HG03575 (cell line): ENCODE measurements at regions not wholly inside any gene's neighbourhood (a gene's known extent, or its start where the extent isn't known, plus 50 kb on each side); places are given as distances from the start of the nearest gene placed in this dataset.

Experiments
- ATAC-seq: cut with Tn5 transposase; IDR thresholded peaks from one replicate; pipeline ENCODE4 v1.9.1; 2021; ENCODE audit not compliant: unreplicated experiment, insufficient number of reproducible peaks, low FRiP score; ENCODE audit errors: extremely low read depth

- ATAC-seq = no peak
These were observed 51.1 kb upstream of the ZNF236 start for GRCh38 chr18:76771192-76771799.

DNA sequence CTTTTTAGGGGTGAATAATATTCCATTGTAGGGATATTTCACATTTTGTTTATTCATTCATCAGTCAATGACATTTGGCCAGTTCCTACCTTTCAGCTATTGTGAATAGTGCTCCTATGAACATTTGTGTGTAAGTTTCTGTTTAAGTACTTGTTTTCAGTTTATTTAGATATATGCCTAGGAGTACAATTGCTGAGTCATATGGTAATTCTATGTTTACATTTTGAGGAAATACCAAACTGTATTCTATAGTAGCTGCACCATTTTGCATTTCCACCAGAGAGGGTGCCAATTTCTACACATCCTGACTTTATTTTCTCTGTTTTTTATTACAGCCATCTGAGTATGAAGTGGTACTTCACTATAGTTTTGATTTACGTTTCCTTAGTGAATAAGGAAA is 54.4 kb upstream of the ZNF236 start:
- ATAC-seq = no peak

GRCh38 chr18:76766429-76766828 is 55.9 kb upstream of the ZNF236 start:
- no peak for ATAC-seq

- ATAC-seq = no peak
These were observed 56.7 kb upstream of the ZNF236 start for GRCh38 chr18:76765649-76766048.

GRCh38 chr18:76764291-76764901 is 58.0 kb upstream of the ZNF236 start:
- ATAC-seq = no peak

DNA sequence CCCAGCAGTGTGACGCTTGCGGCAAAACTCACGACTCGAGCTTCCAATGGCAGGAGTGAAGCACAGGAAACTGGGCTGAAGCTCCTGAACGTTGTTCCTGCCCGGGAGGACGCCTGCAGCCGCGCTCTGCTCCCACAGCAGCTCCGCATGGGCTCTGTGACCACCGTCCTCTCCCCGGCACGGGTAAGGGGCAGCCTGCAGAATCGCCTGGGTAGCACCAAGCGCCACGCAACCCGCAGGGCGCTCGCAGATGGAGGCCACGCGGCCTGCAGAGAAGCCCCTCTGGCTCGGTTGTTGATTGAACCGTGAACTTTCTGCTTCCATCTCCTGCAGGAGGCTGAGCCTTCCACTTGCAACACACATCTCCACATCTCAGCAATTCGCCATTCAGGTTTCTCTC is 63.3 kb upstream of the ZNF236 start:
- no peak for ATAC-seq

DNA sequence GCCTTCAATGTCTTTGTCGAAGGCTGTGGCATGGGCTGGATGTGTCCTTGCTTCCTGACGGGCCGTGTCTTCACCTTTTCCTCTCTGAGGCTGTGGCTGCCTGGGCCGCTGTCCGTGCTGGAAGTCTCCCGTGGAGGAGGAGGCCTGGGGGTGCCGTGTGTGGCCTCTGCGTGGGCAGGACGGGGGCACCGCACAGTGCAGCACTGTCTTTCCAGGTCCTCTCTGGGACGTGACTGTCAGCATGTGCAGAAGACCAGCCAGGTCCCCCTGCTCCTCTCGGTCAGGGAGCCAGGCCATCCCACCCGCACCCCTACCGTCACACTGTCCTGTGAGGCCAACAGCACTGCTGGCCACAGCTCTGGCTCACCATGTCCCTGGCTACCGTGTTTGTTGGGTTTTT is 64.4 kb upstream of the ZNF236 start:
- ATAC-seq = no peak

- no peak for ATAC-seq
These were observed 65.0 kb upstream of the ZNF236 start for GRCh38 chr18:76757335-76757734.

DNA sequence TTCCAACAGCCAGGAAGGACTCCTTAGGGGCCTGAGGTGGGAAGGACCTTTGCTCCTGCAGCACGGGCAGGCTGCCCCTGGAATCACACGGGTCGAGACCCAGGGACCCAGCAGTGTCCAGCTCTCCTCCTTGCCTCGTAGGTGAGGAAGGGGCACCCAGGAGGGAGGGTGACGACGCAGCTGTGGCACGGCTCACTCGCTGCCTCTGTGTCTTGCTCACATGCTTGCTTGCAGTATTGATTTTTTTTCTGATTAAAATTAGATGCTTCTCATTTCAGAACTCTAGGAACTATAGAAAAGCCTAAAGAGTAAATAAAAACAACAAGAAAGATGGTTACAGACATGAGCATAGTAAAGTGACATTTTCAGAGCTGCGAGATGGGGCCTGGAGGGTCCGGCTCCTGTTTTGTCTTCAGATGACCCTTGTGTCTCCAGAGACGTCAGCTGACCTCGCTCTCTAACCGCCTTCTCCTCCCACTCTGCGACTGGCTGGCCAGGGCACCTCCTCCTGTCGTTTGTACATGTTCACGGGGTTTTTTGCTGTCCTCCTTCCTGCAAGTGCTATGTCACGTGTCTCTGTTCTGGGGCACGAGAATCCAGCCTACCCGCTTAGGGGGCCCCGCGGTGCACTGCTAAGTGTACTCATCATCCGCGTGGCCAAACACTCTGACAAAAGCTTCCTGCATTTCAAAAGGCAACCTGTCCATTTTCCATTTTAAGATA is 65.7 kb upstream of the ZNF236 start:
- no peak for ATAC-seq

GRCh38 chr18:76754351-76754750 is 68.0 kb upstream of the ZNF236 start:
- ATAC-seq = no peak

DNA sequence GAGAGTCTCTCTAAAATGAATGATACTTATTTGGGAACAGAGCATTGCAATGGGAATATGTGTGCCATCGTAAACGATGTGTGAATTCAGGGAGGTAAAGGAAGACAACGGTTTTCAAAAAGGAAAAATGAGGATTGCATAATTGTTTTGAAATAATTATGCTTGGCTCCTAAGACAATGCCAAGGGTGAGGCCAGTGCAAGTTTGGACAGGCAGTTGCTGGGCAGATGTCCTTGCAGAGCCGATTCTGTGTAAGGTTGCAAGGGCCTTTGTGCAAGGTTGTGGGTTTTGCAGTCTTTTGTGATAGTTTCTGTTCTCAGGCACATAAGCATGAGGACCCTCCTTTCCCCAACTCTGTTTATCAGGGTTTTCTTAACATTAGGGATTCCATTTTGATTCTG is 70.0 kb upstream of the ZNF236 start:
- no peak for ATAC-seq

DNA sequence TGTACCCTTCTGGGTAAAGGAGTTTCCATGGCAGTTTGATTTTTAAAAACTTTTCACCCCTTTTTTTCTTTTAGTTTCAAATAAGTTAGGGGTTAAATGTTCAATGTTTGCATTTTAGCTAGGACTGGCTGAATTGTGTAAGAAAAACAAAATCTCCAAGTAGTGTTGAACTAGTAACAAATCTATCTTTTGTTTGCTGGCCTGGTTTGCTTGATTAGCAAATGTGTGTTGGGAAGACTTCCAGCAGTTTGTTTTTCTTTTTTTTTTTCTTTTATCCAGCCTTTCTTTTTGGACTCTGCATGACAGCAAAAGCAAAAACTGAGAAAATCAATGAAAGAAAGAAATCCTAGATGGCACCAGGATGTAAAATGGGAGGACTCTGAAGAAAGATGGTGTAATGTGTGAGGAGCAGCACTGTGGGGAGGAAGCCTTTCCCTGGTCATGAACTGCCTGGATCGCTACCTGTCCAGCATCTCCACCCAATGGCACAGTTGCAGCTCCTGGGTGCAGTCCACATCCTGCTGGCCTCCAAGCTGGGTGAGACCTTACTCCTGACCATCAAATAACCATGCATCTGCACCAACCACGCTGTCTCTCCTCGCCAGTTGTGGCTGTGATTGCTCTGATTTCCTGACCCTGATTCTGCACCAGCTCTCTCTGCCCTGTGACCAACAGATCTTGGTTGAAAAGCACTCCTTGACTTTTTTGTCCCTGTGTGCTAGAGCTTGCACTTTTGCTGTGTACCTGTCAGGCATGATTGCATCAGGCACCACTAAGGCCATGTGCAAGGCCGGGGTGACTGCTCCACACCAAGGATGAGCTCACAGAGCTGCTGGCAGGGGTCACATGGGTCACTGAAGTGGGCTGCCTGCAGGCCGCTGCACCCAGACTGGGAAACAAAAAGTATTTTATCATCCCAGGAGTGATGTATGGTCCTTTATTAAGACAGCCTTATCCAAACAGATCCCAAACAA is 71.2 kb upstream of the ZNF236 start:
- no peak for ATAC-seq

GRCh38 chr18:76750269-76750668 is 72.1 kb upstream of the ZNF236 start:
- ATAC-seq = no peak

DNA sequence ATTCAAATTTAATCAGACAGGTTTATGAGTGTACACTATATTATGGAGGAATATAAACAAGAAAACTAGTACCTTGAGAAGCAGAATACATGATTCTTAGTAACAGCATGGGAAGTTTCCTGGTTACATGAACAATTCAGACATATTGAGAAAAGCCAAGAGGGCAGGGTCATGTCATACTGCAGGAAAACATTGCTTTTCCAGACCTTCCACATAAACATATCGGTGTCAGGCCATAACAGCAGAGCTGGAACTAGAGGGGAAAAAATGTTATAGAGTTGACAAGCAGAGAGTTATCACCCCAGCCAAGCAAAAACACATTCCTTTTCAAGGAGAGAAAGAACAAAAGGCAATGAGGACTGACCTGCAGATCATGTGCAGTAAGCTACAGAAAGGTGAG is 74.7 kb upstream of the ZNF236 start:
- no peak for ATAC-seq

- ATAC-seq = no peak
These were observed 81.0 kb upstream of the ZNF236 start for GRCh38 chr18:76741346-76741745.

DNA sequence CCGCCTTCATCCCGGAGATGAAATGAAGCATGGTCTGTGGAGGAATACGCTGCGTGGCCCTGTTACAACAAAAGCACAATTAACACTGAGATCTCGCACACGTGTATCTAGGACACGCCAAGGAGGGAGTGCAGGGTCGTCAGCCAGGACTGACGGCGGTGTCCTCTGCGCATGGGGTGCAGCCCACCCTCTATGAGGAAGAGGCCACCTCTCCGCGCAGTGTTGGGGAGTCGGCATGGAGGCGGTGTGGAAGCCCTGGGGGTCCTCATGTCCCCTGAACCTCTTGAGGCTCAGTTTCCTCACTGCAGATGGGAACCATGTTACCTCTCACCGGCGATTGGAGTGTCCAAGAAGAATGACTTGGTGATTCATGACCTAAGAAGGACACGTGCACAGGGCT is 86.0 kb upstream of the ZNF236 start:
- ATAC-seq = no peak

GRCh38 chr18:76730901-76731300 is 91.5 kb upstream of the ZNF236 start:
- ATAC-seq = no peak

- no peak for ATAC-seq
These were observed 94.8 kb upstream of the ZNF236 start for GRCh38 chr18:76727589-76727988.

GRCh38 chr18:76725445-76725844 is 96.9 kb upstream of the ZNF236 start:
- ATAC-seq = no peak
